KMS-11 (cell line): ENCODE measurements at regions not wholly inside any gene's neighbourhood (a gene's known extent, or its start where the extent isn't known, plus 50 kb on each side); places are given as distances from the start of the nearest gene placed in this dataset.

ENCODE experiments used
- H2AFZ ChIP-seq: fragments of 200-600 bp; sonication (generic); 2 replicates; pipeline ENCODE4 v1.6.1; 2016; ENCODE audit warnings: antibody characterized with exemption, mixed run types, low read depth
- H3K27ac ChIP-seq: fragments of 200-600 bp; sonication (generic); 2 replicates; pipeline ENCODE4 v1.6.1; 2016; ENCODE audit warnings: mild to moderate bottlenecking, mixed run types
- H3K27me3 ChIP-seq: fragments of 200-600 bp; sonication (generic); 2 replicates; pipeline ENCODE4 v1.6.1; 2017; ENCODE audit warnings: mild to moderate bottlenecking, low read depth, mixed run types, moderate library complexity; ENCODE audit not compliant: insufficient read depth
- H3K36me3 ChIP-seq: fragments of 200-600 bp; sonication (generic); 2 replicates; pipeline ENCODE4 v1.6.1; 2017; ENCODE audit warnings: mild to moderate bottlenecking, mixed run types; ENCODE audit not compliant: insufficient read depth
- H3K4me1 ChIP-seq: fragments of 200-600 bp; sonication (generic); 2 replicates; pipeline ENCODE4 v1.6.1; 2016; ENCODE audit warnings: mild to moderate bottlenecking, low read depth, mixed run types; ENCODE audit not compliant: poor library complexity, severe bottlenecking
- H3K4me2 ChIP-seq: fragments of 200-600 bp; sonication (generic); 2 replicates; pipeline ENCODE4 v1.7.0; 2016; ENCODE audit warnings: mild to moderate bottlenecking, mixed run types
- H3K4me3 ChIP-seq: fragments of 200-600 bp; sonication (generic); IDR thresholded peaks from 2 replicates; pipeline ENCODE4 v1.6.1; 2017; ENCODE audit warnings: low read depth, low read length, mixed read lengths; ENCODE audit not compliant: insufficient read depth
- H3K79me2 ChIP-seq: fragments of 200-600 bp; sonication (generic); 2 replicates; pipeline ENCODE4 v1.6.1; 2016; ENCODE audit warnings: low read depth, mixed run types; ENCODE audit not compliant: insufficient read depth
- H3K9ac ChIP-seq: fragments of 200-600 bp; sonication (generic); 2 replicates; pipeline ENCODE4 v1.6.1; 2016; ENCODE audit warnings: mild to moderate bottlenecking, mixed run types
- H4K20me1 ChIP-seq: fragments of 200-600 bp; sonication (generic); 2 replicates; pipeline ENCODE4 v1.6.1; 2016; ENCODE audit warnings: mild to moderate bottlenecking, mixed run types; ENCODE audit not compliant: insufficient read depth
- CTCF ChIP-seq: fragments of 200-600 bp; sonication (generic); conservative IDR thresholded peaks from 2 replicates; pipeline ENCODE4 v1.6.1; 2017; ENCODE audit warnings: low read depth, mild to moderate bottlenecking, antibody characterized with exemption, low read length, moderate library complexity, mixed read lengths

DNA sequence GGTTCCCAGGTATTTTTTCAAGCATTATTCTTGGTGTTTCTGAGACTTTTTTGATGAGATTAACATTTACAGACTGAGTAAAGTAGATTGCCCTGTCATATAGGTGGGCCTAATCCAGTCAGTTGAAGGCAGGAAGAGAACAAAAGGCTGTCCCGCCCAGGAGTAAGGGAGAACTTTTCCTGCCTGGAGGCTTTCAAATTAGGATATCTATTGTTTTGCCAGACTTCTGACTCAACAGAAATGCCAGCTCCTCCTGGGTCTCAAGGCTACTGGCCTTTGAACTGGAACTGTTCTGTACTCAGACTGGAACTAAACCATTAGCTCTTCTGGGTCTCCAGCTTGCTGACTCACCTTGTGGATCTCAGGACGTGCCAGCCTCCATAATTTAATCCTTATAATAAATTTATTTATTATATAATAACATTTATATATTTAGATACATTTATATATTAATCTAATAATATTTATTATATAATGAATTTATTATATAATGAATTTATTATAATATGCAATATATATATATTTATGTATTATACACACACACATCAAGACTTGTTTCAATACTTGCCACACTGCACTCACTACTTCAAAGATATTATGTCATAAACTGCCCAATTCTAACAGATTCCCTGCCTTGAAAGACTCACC is 510.8 kb upstream of the B3GALT2 start:
- H3K27me3 ChIP-seq = no peaks in the 10 kb centered on the region
- no peaks in the 10 kb centered on the region for H3K79me2 ChIP-seq
- H3K9ac ChIP-seq = no peak overlapping the region
- H2AFZ ChIP-seq = no peak overlapping the region
- TF ChIP-seq CTCF = no peak
- H3K4me2 ChIP-seq = no peak overlapping the region
- no peaks in the 10 kb centered on the region for H4K20me1 ChIP-seq
- peaks cover 3% of the 10 kb centered on the region for H3K4me1 ChIP-seq
- H3K27ac ChIP-seq = no peak overlapping the region
- no peak overlapping the region for H3K4me3 ChIP-seq
- no peaks in the 10 kb centered on the region for H3K36me3 ChIP-seq

DNA sequence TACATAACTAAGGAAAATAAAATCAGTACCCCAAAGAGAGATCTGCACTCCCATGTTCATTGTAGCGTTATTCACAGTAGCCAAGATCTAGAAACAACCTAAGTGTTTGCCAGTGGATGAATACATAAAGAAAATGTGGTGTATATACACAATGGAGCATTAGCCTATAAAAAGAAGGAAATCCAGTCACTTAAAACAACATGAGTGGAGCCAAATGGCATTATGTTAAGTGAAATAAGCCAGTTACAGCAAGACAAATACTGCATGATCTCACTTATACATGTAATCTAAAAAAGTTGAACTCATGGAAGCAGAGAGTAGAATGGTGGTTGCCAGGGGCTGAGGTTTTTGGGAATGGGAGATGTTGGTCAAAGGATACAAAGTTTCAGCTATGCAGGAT is 508.3 kb upstream of the B3GALT2 start:
- Histone ChIP-seq H3K4me3 (no peak overlapping the region), H3K36me3 (no peaks in the 10 kb centered on the region), H3K27me3 (no peaks in the 10 kb centered on the region), H3K9ac (no peak overlapping the region), H3K27ac (no peak overlapping the region), H3K4me1 (no peaks in the 10 kb centered on the region), H2AFZ (no peak overlapping the region), H4K20me1 (no peaks in the 10 kb centered on the region), H3K4me2 (no peak overlapping the region), H3K79me2 (no peaks in the 10 kb centered on the region)
- TF ChIP-seq CTCF = no peak

- H3K79me2 ChIP-seq = no peaks in the 10 kb centered on the region
- H3K4me1 ChIP-seq = no peaks in the 10 kb centered on the region
- TF ChIP-seq CTCF = no peak
- no peak overlapping the region for H3K27ac ChIP-seq
- no peak overlapping the region for H3K4me3 ChIP-seq
- no peaks in the 10 kb centered on the region for H3K36me3 ChIP-seq
- no peaks in the 10 kb centered on the region for H4K20me1 ChIP-seq
- no peaks in the 10 kb centered on the region for H3K27me3 ChIP-seq
- no peak overlapping the region for H3K9ac ChIP-seq
- no peak overlapping the region for H3K4me2 ChIP-seq
- H2AFZ ChIP-seq = no peak overlapping the region
Observed at GRCh38 chr1:193685986-193686385, 499.6 kb upstream of the B3GALT2 start.

- Histone ChIP-seq H4K20me1 (no peaks in the 10 kb centered on the region), H3K4me2 (no peak overlapping the region), H3K79me2 (no peaks in the 10 kb centered on the region), H3K4me1 (no peaks in the 10 kb centered on the region), H3K27ac (no peak overlapping the region), H3K36me3 (no peaks in the 10 kb centered on the region), H3K27me3 (no peaks in the 10 kb centered on the region), H2AFZ (no peak overlapping the region), H3K4me3 (no peak overlapping the region), H3K9ac (no peak overlapping the region)
- TF ChIP-seq CTCF = no peak
Observed at GRCh38 chr1:193681422-193681821, 495.0 kb upstream of the B3GALT2 start.
